Middle frontal gyrus (tissue), 1 donor: ENCODE measurements at regions not wholly inside any gene's neighbourhood (a gene's known extent, or its start where the extent isn't known, plus 50 kb on each side); places are given as distances from the start of the nearest gene placed in this dataset.

Experiments used
- DNase-seq: peaks from one replicate; pipeline ENCODE4 v3.0.0-alpha.2; 2015; ENCODE audit warnings: low spot score; ENCODE audit errors: extremely low spot score

DNA sequence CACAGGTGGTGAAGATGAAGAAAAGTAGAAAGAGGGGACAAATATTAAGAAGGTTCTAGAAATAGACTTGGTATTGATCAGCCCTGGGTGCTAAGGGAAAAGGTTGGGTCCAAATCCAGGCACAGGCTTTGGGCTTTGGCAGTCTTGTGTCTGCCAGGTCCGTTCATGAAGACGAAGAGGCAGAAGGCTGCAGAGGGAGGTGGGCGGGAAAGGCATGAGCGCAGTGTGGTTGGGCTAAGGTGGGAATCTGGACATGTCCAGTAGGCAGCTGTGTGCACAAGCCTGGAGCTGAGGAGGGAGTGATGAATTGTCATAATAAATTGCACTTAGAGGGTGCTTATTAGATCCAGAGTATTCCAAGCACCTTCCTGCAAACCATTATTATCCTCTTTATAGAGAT, 105.7 kb upstream of the TEX51 start:
- no peak for DNase-seq

DNA sequence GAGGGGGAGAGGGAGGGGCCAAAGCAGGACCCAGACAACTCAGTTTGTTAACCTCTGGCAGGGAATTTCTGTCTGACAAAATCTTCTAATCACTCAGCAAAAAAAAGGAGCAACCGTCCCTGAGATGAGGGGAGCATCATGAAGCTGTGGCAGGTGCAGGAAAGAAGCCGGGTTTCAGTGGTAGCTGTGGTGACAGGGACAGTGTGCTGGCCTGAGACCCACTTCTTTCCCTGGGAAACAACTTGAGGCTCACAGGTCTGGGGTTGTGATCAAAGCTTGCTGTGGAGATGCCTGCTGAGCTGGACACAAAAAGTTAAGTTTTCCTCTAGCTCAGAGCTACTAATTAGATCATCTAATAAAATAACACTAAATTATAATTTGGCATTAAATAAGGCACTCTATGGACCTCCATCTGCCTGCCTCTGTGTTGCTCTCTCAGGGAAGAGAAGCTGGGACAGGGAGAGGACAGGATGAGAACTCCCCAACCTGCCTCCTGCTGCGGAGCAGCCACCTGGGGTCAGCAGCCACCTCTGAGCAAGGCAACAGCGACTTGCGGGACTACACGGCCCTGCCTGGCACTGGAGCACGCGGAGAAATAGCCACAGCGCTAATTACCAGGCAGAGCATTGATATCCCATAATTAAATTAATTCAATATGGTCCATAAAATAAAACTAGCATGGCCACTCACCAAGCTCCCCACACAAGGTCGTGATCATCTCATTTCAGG, 104.6 kb upstream of the TEX51 start:
- DNase-seq = no peak

DNA sequence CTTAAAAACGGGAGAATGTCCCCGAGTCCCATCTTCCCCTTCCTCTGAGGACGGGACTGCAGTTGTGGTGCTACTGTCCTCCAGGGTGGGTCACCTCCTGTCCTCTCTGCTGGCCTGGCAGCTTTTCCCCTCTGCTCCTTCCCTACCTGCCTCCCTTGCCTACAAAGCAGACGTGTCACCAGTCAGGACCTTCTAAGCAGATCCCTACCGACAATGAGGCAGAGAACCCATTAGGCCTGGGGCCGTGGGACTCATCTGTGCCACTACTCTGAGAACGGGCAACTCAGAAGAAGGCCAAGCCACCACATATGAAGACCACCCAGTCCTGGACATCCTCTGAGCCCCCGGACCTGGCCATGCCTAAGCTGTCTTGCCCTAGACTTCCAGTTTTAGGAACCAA, 103.0 kb upstream of the TEX51 start:
- DNase-seq = no peak

DNA sequence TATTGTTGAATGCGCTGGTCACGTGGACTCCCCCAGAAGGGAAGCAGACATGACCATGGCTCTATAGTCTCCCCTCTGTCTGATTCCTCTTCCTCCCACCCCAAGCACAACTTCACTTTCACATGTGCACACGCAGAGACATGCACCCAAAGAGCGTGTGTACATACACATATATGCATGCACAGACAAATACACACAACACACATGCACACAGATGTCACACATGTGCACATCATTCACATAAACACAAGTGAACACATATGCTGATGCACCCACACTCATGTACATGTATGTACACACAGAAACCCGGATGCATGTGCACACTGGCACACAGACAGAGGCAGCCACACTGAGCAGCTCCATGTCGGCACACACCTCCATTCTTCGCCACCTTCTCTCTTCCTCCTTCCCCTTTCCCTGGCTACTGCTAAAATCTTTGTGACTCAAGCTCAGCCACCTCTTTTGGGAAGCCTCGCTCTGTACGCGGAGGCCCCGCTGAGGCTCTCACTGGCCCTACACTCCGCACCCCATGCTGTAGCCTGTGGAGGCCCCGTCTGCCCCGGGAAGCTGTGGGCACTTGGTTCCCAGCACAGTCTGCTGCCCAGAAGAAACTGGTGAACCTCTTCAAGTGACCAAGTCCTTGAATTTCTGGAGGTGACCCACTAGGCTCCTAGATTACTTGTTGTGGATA, 101.6 kb upstream of the TEX51 start:
- no peak for DNase-seq

DNA sequence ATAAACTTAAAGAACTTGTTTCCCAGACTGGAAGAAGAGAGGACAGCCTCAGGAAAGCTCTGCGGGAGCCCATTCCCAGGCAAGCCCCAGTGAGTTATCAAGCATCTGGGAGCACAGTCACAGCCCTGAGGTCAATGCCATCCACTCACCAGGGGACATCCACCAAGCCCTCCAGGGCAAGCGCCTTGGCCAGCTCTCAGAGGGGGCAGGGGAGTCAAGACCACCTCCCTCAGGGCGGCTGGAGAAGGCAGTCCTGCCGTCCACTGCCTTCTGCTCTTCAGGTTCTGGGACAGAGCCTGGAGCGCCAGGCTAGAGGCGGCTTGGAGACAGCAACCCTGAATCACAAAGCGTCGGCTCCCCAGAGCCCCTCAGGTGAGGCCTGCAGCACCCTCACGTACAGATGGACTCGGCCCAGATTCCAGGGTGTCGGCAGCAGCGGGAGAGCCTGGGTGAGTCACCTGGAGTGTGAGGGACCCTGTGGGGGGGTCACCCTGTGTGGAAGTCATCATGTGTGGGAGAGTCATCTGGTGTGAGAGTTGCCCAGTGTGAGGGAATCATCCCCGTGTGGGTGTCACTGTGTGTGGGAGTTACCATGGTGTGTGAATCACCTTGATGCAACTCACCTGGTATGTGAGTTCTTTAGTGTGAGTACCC, 100.9 kb upstream of the TEX51 start:
- no peak for DNase-seq

DNA sequence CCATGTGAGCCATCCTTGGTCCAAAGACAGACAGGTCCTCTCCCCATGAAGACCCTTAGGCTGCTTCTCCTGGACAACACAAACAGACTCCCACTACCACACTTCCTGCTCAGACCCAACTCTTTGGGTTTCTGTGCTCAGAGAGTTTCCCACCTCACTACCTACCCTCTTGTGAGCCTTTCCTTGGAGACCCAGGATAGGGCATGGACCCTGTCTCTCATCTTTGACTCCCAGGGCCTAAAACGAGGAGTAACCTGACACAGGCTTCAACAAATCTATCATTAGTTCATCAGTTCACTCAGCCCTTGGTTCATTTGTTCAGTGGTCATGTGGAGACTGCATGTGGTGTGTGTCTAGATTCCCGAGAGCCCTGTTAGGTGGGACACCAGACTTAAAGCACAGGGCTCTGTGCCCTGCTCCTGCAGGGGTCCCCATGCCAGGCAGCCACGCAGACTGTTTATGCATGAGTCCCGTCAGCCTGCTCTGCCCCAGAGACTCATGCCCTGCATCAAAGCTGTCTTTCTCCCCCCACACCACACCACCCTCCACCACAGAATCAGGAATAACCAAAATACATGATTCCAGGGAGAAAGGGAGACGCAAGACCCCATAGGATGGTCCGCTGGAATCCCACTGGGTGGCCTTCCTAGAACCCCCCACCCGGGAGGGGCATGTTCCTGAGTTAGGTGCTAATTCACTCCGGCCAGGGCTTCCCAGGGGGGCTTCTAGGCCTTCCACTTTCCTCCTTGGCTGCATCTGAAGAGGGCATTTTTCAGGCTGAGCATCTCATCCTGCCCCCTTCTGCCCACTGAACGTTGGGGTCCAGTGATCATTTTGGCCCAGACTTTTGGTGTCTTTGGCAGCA, 100.2 kb upstream of the TEX51 start:
- no peak for DNase-seq

DNA sequence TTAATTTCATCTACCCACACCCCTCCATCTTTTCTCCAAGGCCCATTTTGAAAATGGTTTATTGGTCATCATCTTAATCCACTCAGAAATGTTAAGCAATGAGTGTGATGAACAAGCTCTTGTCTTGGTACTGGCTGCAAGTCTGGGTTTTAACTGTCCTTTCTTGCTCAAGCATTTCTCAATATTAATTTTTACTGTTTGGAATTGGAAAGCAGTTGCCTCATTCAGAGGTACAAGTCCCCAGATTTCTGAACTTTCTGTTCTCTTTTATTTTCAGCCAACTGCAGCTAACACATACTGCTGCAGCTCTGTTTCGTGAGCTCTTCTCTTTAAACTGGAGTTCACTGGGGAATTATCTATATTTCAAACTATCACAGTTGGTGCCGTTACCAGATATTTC, 99.4 kb upstream of the TEX51 start:
- DNase-seq = no peak

DNA sequence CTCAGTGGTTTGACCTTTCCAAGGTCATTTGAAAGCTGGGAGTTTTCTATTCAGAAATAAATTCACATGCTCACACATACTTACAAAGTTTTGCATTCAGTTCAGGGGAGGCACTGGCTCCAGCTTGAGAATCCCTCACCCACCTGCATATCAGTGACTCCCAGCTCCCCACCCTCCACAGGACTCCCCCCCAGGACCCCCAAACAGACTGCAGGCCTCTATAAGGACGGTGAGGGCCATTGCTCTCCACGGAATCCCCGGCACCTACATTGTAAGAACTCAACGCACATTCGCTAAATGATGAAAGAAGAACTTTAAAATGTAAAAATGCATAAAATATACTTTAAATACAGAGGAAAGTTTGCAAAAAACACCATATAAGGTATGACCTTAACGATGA, 97.2 kb upstream of the TEX51 start:
- no peak for DNase-seq

DNA sequence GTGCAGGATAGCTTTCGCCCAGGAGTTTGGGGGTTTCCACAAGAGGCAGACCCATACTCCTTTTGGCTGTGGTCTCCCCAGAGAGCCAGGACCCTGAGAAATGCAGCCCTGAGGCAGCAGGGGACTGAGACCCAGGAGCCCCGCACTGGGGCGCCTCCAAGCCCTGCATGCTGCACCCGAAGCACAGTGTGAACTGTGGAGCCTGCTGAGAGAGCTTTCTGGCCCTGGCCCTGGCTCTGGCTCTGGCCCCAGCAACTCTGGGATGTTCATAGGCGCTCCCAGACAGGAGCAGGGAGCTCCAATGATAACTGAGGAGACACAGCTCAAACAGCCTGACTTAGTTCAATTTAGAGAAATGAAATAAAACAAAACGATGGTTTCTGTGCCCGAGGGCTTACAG, 96.4 kb upstream of the TEX51 start:
- DNase-seq = no peak

DNA sequence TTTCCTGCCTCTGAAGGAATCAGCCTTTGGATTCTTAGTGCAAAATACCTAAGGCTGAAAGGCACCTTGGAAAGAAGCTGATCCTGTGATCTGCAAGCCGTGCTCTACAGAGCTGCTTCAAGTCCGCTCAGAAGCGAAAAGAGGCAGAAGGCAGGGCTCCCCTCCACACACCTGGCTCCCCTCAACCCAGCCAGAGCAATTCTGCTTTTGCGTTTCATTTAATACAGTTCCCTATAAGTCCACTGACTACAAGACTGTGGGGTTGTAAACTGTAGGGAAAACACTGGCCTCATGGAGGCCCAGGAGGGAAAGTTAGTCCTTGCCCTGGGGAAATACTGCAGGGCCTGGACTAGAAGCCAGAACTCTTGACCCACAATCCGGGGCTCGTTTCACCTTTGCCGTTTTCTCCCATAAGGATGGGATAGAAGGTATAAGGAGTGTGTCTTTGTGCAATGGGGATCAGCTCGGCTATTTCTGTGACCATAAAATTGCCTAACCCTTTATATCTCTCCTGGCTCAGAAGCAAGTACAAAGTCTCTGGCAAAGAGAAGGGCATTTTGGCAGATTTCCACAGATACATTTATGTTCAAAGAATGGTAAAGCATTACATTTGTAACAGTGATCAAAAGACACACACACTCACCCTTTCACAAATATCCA, 95.8 kb upstream of the TEX51 start:
- DNase-seq = no peak

DNA sequence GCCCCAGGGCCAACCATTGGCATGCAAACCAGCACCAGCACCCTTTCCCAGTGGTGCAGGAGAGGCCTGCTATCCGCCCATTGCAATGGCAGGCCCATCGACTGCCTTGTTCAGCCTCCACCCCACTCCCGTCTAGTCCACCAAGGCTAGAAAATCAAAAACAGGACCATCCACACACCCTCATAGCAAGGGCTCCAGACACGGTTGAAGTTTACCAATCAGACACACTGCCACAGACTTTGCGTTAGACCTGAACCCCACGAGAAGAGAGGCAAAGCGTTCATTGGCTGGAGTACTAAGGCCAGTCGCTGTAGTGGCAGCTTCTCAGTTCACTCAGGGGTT, 95.3 kb upstream of the TEX51 start:
- no peak for DNase-seq

DNA sequence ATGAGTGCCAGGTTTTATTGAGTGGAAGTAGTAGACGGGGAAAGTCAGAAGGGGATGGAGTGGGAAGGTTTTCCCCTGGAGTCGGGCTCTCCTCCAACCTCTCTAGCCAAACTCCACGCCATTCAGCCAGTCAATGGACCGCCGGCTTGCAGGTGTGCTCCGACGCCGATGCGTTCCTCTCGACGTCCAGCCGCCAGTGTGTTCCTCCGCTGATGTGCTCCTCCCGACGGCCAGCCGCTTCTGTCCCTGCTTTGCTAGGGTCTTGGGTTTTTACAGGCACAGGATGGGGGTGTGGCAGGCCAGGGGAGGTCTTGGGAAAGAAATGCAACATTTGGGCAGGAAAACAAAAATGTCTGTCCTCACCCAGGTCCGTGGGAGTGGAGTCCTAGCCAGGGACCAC, 94.3 kb upstream of the TEX51 start:
- no peak for DNase-seq

DNA sequence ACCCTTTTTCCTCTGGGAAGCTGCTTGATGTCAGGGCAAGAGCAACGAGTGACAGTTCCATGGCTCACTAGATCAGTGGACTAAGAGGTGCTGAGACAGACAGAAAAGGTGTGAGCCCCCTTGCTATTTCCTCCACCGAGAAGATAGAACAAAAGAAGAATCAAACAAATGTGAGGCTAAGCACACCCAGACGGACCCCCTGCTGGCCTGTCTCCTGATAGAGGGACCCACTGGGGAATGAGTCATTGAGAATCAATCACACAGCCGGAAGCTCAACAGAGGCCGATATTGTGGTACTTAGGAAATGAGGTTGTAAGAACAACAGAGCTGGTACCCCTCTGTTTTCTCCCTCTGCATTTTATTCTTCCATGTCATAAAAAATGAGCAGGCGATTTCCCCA, 89.8 kb upstream of the TEX51 start:
- DNase-seq = no peak

DNA sequence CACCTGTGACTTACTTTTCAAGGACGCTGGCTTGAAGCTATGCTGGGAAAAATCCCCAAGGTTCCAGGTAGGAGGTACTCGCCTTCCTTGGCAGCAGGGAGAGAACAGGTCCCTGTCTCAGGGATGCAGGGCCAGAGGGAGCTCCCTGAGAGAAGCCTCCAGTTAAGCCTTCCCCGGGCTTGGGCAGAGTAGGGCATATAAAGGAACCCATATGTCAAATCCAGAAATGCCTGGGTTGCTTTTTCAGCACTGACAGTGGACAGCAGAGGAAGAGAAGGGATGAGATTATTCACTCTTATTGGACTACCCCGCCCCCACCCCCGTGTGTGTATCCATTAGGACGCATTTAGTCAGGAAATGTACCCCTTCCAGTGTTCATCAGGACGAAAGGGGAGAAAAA, 89.3 kb upstream of the TEX51 start:
- no peak for DNase-seq

DNA sequence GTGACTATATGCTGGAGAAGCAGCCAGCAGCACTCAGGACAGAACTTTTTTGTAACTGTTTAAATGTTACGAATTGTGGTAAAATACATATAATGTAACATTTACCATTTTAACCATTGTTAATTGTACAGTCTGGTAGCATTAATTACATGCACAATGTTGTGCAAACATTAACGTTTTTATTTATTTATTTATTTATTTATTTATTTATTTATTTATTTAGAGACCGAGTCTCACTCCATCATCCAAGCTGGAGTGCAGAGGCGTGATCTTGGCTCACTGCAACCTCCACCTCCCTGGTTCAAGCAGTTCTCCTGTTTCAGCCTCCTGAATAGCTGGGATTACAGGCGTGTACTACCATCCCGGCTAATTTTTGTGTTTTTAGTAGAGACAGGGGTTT, 88.7 kb upstream of the TEX51 start:
- no peak for DNase-seq

DNA sequence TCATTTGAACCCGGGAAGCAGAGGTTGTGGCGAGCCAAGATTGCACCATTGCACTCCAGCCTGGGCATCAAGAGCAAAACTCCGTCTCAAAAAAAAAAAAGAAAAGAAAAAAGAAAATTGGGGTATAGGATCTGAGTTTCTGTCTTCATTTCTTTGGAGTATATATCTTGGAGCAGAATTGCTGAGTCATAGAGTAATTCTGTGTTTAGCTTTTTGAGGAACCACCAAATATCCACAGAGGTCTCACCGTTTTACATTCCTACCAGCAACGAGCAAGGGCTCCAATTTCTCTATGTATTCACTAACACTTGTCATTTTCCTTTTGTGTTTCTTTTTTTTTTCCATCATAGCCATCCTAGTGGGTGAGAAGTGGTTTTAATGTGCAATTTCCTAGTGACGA, 87.6 kb upstream of the TEX51 start:
- no peak for DNase-seq

DNA sequence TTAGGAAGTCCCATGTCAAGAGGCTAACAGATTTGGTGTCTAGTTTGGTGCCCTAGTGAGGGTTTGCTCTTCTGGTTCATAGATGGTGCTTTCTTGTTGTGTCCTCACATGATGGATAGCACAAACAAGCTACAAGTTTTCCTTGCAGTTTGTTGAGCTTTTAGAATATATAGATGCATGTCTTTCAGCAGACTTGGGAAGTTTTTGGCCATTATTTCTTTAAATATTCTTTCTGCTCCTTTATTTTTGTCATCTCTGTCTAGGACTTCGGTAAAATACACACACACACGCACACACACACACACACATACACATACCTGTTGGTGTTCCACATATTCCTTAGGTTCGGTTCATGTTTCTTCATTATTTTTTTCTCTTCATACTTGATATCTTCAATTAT, 81.5 kb upstream of the TEX51 start:
- DNase-seq = no peak

DNA sequence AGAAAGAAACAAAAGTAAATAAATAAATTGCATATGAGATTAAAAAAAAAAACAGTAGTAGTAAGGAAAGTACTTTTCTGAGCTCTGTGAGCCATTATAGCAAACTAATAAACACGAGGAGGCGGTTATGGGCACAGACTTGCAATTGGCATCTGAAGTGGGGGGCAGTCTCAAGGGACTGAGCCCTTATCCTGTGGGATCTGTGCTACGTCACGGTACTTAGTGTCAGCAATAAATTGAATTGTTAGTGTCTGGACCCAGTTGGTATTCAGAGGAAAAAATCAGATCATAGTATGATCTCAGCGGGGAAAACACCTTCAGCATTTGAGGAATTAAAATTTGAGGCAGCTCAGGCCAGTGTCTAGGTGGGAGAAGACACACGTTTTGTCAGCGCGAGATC, 76.6 kb upstream of the TEX51 start:
- DNase-seq = no peak

DNA sequence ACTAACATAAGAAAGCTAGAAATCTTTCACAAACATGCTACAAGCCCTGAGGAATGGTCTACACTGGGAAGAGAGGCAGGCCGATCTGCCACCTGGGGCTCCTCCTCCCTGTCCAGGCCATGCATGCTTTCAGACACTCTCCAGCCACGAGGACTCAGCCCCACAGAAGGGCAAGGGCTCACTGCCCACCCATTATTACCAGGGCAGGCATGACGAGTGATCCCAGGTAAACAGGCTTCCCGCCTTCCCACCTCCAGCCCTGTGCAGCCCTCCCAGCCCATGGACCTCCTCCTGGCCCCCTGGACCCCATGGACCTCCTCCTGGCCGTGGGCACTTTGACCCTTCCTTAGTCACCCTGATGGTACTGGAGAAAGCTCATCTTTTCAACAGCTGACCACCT, 75.8 kb upstream of the TEX51 start:
- DNase-seq = no peak

DNA sequence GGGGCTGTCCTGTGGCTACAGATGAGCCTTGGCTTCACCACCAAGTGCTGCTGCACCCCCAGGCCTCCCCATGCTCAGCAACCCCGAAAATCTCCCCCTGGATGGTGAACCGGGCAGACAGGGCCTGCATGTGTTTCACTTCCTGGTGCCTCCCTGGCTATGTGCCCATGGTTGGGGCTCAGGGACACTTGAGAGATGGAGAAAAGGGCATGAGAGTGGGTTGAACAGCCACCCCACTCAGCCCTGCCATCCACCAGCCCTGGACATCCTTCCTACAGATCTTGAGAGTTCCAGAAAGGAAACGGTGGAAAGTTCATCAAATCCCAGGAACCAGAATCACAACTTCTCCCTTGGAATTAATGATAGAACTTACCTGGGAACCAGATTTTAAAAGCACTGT, 74.7 kb upstream of the TEX51 start:
- DNase-seq = no peak

DNA sequence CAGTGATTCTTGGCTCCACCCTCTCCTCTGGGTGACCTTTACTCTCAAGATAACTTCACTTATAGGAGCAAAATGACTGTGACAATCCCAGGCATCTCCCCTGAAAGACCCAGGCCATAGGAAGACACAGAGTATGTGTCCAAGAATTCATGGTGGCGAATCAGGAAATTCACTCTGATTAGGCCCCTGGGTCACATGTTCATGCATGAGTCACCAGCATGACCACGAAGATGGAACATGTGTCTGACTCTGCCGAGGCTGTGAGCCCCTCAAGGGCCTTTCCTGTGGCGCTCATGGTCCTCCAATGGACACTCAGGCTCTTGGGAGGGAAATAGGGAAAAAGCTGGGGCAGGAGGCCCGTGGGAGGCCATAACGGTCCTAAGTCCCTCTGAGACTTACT, 74.0 kb upstream of the TEX51 start:
- DNase-seq = no peak

DNA sequence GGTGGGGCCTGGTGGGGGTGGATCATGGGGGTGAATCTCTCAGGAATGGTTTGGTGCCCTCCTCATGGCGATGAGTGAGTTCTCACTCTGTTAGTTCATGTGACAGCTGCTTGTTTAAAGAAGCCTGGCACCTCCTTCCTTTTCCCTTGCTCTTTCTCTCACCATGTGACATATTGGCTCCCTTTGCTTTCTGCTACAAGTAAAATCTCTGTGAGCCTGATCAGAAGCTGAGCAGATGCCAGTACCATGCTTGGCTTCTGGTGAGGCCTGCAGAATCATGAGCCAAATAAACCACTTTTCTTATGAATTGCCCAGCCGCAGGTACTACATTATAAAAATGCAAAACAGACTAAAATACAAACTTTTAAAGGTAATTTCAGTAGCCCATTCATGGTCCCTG, 73.4 kb upstream of the TEX51 start:
- DNase-seq = no peak
